ENCODE measurements at regions not wholly inside any gene's neighbourhood (a gene's known extent, or its start where the extent isn't known, plus 50 kb on each side); places are given as distances from the start of the nearest gene placed in this dataset.

DNA sequence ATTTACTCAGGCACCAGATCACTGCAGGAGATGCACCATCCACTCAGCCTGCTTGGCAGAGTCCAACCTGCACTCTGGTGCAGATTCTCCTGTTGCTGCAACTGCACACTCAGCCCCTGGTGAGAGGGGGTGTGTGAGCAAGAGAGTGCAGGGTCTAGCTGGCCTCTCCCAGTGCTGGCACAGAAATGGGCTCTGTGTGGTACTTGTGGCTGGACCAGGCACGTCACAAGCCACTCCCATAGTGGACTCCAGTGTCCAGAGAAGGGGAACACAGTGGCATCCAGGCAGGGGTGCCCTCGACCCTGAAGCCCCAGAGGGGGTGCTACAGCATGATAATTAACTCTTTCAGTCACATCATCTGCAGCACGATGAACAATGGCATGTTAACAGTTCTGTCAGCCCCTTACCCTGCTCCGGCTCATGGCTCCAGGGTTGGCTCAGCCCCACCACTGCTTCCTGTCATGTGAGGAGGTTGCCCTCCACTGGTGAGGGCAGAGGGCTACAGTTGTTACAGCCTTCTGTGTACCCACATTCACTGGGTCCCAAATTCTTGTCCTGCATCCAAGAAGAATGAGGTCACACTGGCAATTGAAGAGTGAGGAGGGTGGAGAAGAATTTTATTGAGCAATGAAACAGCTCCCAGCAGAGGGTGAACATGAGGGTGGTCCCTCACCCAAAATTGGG lies 135.7 kb downstream of the EVA1A start:
- Mint-ChIP-seq H3K4me1 (ENCODE audit: low read depth) (peaks cover 21% of the 10 kb centered on the region), H3K27me3 (peaks cover 12% of the 10 kb centered on the region), H3K36me3 (ENCODE audit: insufficient read depth) (no peaks in the 10 kb centered on the region), H3K4me3 (ENCODE audit: low read depth) (no peak overlapping the region), H3K9me3 (ENCODE audit: low read depth) (no peaks in the 10 kb centered on the region), H3K27ac (no peak overlapping the region)
- DNase-seq (ENCODE audit: low spot score, unreplicated experiment), result no peak
- TF ChIP-seq, protein P1, sequence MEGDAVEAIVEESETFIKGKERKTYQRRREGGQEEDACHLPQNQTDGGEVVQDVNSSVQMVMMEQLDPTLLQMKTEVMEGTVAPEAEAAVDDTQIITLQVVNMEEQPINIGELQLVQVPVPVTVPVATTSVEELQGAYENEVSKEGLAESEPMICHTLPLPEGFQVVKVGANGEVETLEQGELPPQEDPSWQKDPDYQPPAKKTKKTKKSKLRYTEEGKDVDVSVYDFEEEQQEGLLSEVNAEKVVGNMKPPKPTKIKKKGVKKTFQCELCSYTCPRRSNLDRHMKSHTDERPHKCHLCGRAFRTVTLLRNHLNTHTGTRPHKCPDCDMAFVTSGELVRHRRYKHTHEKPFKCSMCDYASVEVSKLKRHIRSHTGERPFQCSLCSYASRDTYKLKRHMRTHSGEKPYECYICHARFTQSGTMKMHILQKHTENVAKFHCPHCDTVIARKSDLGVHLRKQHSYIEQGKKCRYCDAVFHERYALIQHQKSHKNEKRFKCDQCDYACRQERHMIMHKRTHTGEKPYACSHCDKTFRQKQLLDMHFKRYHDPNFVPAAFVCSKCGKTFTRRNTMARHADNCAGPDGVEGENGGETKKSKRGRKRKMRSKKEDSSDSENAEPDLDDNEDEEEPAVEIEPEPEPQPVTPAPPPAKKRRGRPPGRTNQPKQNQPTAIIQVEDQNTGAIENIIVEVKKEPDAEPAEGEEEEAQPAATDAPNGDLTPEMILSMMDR (IDR thresholded peaks at IDR 0.05; ENCODE audit: unreplicated experiment), result peak; percentile 25

GRCh38 chr2:75421986-75422385 lies 138.8 kb downstream of the EVA1A start:
- H3K27ac Mint-ChIP-seq, result no peak overlapping the region
- peaks cover 13% of the 10 kb centered on the region for H3K27me3 Mint-ChIP-seq
- no peak overlapping the region for H3K4me3 Mint-ChIP-seq (ENCODE audit: low read depth)
- H3K9me3 Mint-ChIP-seq (ENCODE audit: low read depth), result no peaks in the 10 kb centered on the region
- no peaks in the 10 kb centered on the region for H3K36me3 Mint-ChIP-seq (ENCODE audit: insufficient read depth)
- H3K4me1 Mint-ChIP-seq (ENCODE audit: low read depth), result peaks cover 7% of the 10 kb centered on the region
- DNase-seq (ENCODE audit: low spot score, unreplicated experiment), result no peak
- TF ChIP-seq, protein P1 (IDR thresholded peaks at IDR 0.05; ENCODE audit: unreplicated experiment), result no peak

GRCh38 chr2:75416420-75417342 lies 144.1 kb downstream of the EVA1A start:
- no peak for DNase-seq (ENCODE audit: low spot score, unreplicated experiment)
- Mint-ChIP-seq H3K4me1 (ENCODE audit: low read depth) (peaks cover 24% of the 10 kb centered on the region), H3K27ac (peak overlapping the region; percentile 63)

DNA sequence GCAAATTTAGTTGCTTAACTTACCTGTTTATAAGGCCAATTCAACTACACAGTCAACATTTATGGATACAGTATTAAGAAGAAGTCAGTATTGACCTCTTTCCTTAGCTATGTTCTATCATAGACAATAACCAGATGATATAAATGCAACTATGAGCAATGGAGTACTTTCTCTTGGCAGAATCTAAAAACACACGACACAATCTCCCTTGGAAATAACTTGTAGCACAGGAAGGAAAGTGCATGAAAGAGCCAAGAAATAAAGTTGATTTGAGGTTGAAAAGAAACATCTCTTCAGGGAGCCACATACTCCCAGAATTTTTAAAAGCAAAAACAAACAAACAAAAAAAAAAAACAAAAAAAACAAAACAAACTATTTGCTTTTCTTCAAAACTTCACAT lies 145.0 kb downstream of the EVA1A start:
- H3K9me3 Mint-ChIP-seq (ENCODE audit: low read depth), result peaks cover 7% of the 10 kb centered on the region
- H3K27me3 Mint-ChIP-seq, result peaks cover 8% of the 10 kb centered on the region
- DNase-seq (ENCODE audit: low spot score, unreplicated experiment), result no peak
- no peak overlapping the region for H3K27ac Mint-ChIP-seq
- H3K36me3 Mint-ChIP-seq (ENCODE audit: insufficient read depth), result peaks cover 2% of the 10 kb centered on the region
- TF ChIP-seq, protein P1 (IDR thresholded peaks at IDR 0.05; ENCODE audit: unreplicated experiment), result no peak
- no peak overlapping the region for H3K4me3 Mint-ChIP-seq (ENCODE audit: low read depth)
- H3K4me1 Mint-ChIP-seq (ENCODE audit: low read depth), result peaks cover 24% of the 10 kb centered on the region

More at GRCh38 chr2:75416420-75417342, 144.1 kb downstream of the EVA1A start:
- H3K4me3 Mint-ChIP-seq (ENCODE audit: low read depth), result peak overlapping the region; percentile 62
- no peaks in the 10 kb centered on the region for H3K36me3 Mint-ChIP-seq (ENCODE audit: insufficient read depth)
- TF ChIP-seq, protein P1 (IDR thresholded peaks at IDR 0.05; ENCODE audit: unreplicated experiment), result no peak
- peaks cover 1% of the 10 kb centered on the region for H3K9me3 Mint-ChIP-seq (ENCODE audit: low read depth)
- peaks cover 13% of the 10 kb centered on the region for H3K27me3 Mint-ChIP-seq

DNA sequence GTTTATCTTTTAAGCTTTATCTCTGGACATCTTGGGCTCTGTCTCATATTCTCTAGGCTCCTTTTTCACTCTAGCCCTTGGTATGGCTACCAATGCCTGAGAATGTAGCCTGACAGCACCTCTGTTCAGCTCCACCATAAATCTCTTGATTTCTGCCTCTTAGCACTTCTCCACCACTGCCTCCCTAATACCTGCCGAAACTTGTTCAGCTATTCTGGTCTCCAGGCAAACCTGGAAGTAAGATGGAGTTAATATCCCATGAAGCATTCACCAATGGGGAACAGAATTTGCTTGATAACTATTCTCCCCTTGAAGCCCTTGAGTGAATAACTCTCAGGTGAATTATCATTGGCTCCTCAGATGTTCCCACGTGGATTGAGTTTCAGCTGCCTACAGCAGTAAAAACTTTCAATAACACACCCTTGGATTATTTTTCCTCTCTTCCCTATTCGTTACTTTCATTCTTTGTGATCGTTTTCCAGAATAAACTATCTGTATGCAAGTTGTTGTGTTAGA lies 145.6 kb downstream of the EVA1A start:
- H3K4me3 Mint-ChIP-seq (ENCODE audit: low read depth), result no peak overlapping the region
- H3K4me1 Mint-ChIP-seq (ENCODE audit: low read depth), result peaks cover 24% of the 10 kb centered on the region
- H3K9me3 Mint-ChIP-seq (ENCODE audit: low read depth), result peaks cover 12% of the 10 kb centered on the region
- H3K36me3 Mint-ChIP-seq (ENCODE audit: insufficient read depth), result peaks cover 5% of the 10 kb centered on the region
- TF ChIP-seq, protein P1 (IDR thresholded peaks at IDR 0.05; ENCODE audit: unreplicated experiment), result no peak
- no peak for DNase-seq (ENCODE audit: low spot score, unreplicated experiment)
- H3K27ac Mint-ChIP-seq, result no peak overlapping the region
- peaks cover 5% of the 10 kb centered on the region for H3K27me3 Mint-ChIP-seq

All from progenitor cell of endocrine pancreas (in vitro differentiated cells).